ENCODE measurements at regions not wholly inside any gene's neighbourhood (a gene's known extent, or its start where the extent isn't known, plus 50 kb on each side); places are given as distances from the start of the nearest gene placed in this dataset.

GRCh38 chr13:56888455-56888854 lies 252.3 kb upstream of the PRR20A start:
- H3K79me2 ChIP-seq (ENCODE audit: control insufficient read depth, insufficient read depth, low read length, poor library complexity) = no peaks in the 10 kb centered on the region
- H2AK5ac ChIP-seq (ENCODE audit: low read length) = no peak overlapping the region
- H4K8ac ChIP-seq (ENCODE audit: low read depth, low read length) = no peak overlapping the region
- H4K12ac ChIP-seq (ENCODE audit: low read depth, low read length) = no peak overlapping the region
- no CpG with 5 or more reads among the region's 2 CpGs for WGBS (ENCODE audit: extremely low coverage, insufficient coverage, insufficient read length)
- H3K14ac ChIP-seq (ENCODE audit: low read length) = no peak overlapping the region
- no peak overlapping the region for H2BK12ac ChIP-seq (ENCODE audit: low read length)
- H3K4me3 ChIP-seq (ENCODE audit: low read depth, low read length) = no peak overlapping the region
- H3K9ac ChIP-seq (ENCODE audit: low read length) = no peak overlapping the region
- no peak overlapping the region for H3K4ac ChIP-seq (ENCODE audit: low read depth, low read length)
- no peak overlapping the region for H3K27ac ChIP-seq (ENCODE audit: low read depth, low read length)
- no peak for DNase-seq
- H3K9me3 ChIP-seq (ENCODE audit: insufficient read depth, low read depth, low read length) = no peaks in the 10 kb centered on the region
- H3K27me3 ChIP-seq (ENCODE audit: insufficient read depth, low read length) = no peaks in the 10 kb centered on the region
- no peak overlapping the region for H2BK5ac ChIP-seq (ENCODE audit: low read depth, low read length, poor library complexity)
- no peak overlapping the region for H3K4me2 ChIP-seq (ENCODE audit: low read length)
- no peaks in the 10 kb centered on the region for H3K79me1 ChIP-seq (ENCODE audit: low read length)
- no peaks in the 10 kb centered on the region for H3K4me1 ChIP-seq (ENCODE audit: control insufficient read depth in 1 of 2, insufficient read depth in 2 of 2, low read length in 2 of 2)
- no peak overlapping the region for H4K91ac ChIP-seq (ENCODE audit: low read depth, low read length)
- H3K18ac ChIP-seq (ENCODE audit: low read length) = no peak overlapping the region
- no peaks in the 10 kb centered on the region for H3K36me3 ChIP-seq (ENCODE audit: control insufficient read depth in 1 of 2, insufficient read depth in 2 of 2, low read length in 2 of 2)
- no peak overlapping the region for H2BK120ac ChIP-seq (ENCODE audit: insufficient read depth, low read length, poor library complexity)
- no peak overlapping the region for H3K23ac ChIP-seq (ENCODE audit: low read length)
- H2AFZ ChIP-seq (ENCODE audit: insufficient read depth, low read length, poor library complexity) = no peak overlapping the region

DNA sequence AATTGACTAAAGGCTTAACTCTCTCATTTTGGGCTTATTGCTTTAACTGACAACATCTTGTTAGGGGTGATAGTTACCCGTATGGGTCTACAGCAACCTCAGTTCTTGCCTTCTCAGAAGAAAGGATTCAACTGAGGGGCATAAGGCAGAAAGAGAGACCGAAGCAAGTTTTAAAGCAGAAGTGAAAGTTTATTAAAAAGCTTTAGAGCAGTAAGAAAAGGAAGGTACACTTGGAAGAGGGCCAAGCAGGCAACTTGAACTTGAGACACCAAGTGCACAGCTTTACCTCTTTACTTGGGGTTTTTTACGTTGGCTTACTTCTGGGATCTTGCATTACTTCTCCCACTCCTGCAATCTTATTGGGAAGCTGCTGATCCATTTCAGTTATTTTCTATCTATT lies 246.9 kb upstream of the PRR20A start:
- Histone ChIP-seq H2BK5ac (ENCODE audit: low read depth, low read length, poor library complexity) (no peak overlapping the region), H3K9ac (ENCODE audit: low read length) (no peak overlapping the region), H2BK12ac (ENCODE audit: low read length) (no peak overlapping the region), H3K4me3 (ENCODE audit: low read depth, low read length) (no peak overlapping the region), H4K12ac (ENCODE audit: low read depth, low read length) (no peak overlapping the region), H3K79me1 (ENCODE audit: low read length) (no peaks in the 10 kb centered on the region), H3K9me3 (ENCODE audit: insufficient read depth, low read depth, low read length) (no peaks in the 10 kb centered on the region), H3K4ac (ENCODE audit: low read depth, low read length) (no peak overlapping the region), H2AK5ac (ENCODE audit: low read length) (no peak overlapping the region), H3K18ac (ENCODE audit: low read length) (no peak overlapping the region), H4K91ac (ENCODE audit: low read depth, low read length) (no peak overlapping the region), H3K79me2 (ENCODE audit: control insufficient read depth, insufficient read depth, low read length, poor library complexity) (no peaks in the 10 kb centered on the region), H2BK120ac (ENCODE audit: insufficient read depth, low read length, poor library complexity) (no peak overlapping the region), H4K8ac (ENCODE audit: low read depth, low read length) (no peak overlapping the region), H3K27ac (ENCODE audit: low read depth, low read length) (no peak overlapping the region), H3K4me1 (ENCODE audit: control insufficient read depth in 1 of 2, insufficient read depth in 2 of 2, low read length in 2 of 2) (no peaks in the 10 kb centered on the region), H3K4me2 (ENCODE audit: low read length) (no peak overlapping the region), H2AFZ (ENCODE audit: insufficient read depth, low read length, poor library complexity) (no peak overlapping the region), H3K14ac (ENCODE audit: low read length) (no peak overlapping the region), H3K27me3 (ENCODE audit: insufficient read depth, low read length) (no peaks in the 10 kb centered on the region), H3K23ac (ENCODE audit: low read length) (no peak overlapping the region), H3K36me3 (ENCODE audit: control insufficient read depth in 1 of 2, insufficient read depth in 2 of 2, low read length in 2 of 2) (no peaks in the 10 kb centered on the region)
- DNase-seq = no peak
- no CpG with 5 or more reads among the region's 3 CpGs for WGBS (ENCODE audit: extremely low coverage, insufficient coverage, insufficient read length)

DNA sequence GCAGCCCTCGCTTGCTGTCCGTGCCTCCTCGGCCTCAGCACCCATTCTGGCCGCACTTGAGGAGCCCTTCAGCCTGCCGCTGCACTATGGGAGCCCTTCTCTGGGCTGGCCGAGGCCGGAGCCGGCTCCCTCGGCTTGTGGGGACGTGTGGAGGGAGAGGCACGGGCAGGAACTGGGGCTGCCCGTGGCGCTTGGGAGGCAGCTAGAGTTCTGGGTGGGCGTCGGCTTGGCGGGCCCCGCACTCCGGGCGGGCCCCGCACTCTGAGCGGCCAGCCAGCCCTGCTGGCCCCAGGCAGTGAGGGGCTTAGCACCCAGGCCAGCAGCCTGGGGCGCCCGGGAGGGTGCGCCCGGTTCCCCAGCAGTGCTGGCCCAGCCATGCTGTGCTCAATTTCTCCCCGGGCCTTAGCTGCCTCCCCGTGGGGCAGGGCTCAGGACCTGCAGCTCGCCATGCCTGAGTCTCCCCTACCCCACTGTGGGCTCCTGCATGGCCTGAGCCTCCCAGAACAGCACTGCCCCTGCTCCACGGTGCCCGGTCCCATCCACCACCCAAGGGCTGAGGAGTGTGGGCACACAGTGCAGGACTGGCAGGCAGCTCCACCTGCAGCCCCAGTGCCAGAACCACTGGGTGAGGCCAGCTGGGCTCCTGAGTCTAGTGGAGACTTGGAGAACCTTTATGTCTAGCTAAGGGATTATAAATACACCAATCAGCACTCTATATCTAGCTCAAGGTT lies 240.0 kb upstream of the PRR20A start:
- no peak overlapping the region for H2BK12ac ChIP-seq (ENCODE audit: low read length)
- H4K8ac ChIP-seq (ENCODE audit: low read depth, low read length) = no peak overlapping the region
- DNase-seq = no peak
- no CpG with 5 or more reads among the region's 30 CpGs for WGBS (ENCODE audit: extremely low coverage, insufficient coverage, insufficient read length)
- H3K18ac ChIP-seq (ENCODE audit: low read length) = no peak overlapping the region
- no peak overlapping the region for H3K23ac ChIP-seq (ENCODE audit: low read length)
- no peaks in the 10 kb centered on the region for H3K4me1 ChIP-seq (ENCODE audit: control insufficient read depth in 1 of 2, insufficient read depth in 2 of 2, low read length in 2 of 2)
- H3K4me3 ChIP-seq (ENCODE audit: low read depth, low read length) = no peak overlapping the region
- H3K27ac ChIP-seq (ENCODE audit: low read depth, low read length) = no peak overlapping the region
- H3K36me3 ChIP-seq (ENCODE audit: control insufficient read depth in 1 of 2, insufficient read depth in 2 of 2, low read length in 2 of 2) = no peaks in the 10 kb centered on the region
- H3K79me1 ChIP-seq (ENCODE audit: low read length) = no peaks in the 10 kb centered on the region
- no peaks in the 10 kb centered on the region for H3K79me2 ChIP-seq (ENCODE audit: control insufficient read depth, insufficient read depth, low read length, poor library complexity)
- H2BK5ac ChIP-seq (ENCODE audit: low read depth, low read length, poor library complexity) = no peak overlapping the region
- no peak overlapping the region for H2AK5ac ChIP-seq (ENCODE audit: low read length)
- no peak overlapping the region for H3K9ac ChIP-seq (ENCODE audit: low read length)
- H3K14ac ChIP-seq (ENCODE audit: low read length) = no peak overlapping the region
- H3K9me3 ChIP-seq (ENCODE audit: insufficient read depth, low read depth, low read length) = peaks cover 7% of the 10 kb centered on the region
- H2BK120ac ChIP-seq (ENCODE audit: insufficient read depth, low read length, poor library complexity) = no peak overlapping the region
- no peak overlapping the region for H2AFZ ChIP-seq (ENCODE audit: insufficient read depth, low read length, poor library complexity)
- H3K4me2 ChIP-seq (ENCODE audit: low read length) = no peak overlapping the region
- H4K91ac ChIP-seq (ENCODE audit: low read depth, low read length) = no peak overlapping the region
- no peak overlapping the region for H3K4ac ChIP-seq (ENCODE audit: low read depth, low read length)
- H4K12ac ChIP-seq (ENCODE audit: low read depth, low read length) = no peak overlapping the region
- H3K27me3 ChIP-seq (ENCODE audit: insufficient read depth, low read length) = no peaks in the 10 kb centered on the region

GRCh38 chr13:56902276-56902675 lies 238.4 kb upstream of the PRR20A start:
- H3K4me1 ChIP-seq (ENCODE audit: control insufficient read depth in 1 of 2, insufficient read depth in 2 of 2, low read length in 2 of 2) = no peaks in the 10 kb centered on the region
- H3K14ac ChIP-seq (ENCODE audit: low read length) = no peak overlapping the region
- H4K12ac ChIP-seq (ENCODE audit: low read depth, low read length) = no peak overlapping the region
- no peak overlapping the region for H3K4ac ChIP-seq (ENCODE audit: low read depth, low read length)
- no peak overlapping the region for H2BK120ac ChIP-seq (ENCODE audit: insufficient read depth, low read length, poor library complexity)
- H3K4me3 ChIP-seq (ENCODE audit: low read depth, low read length) = no peak overlapping the region
- no peak overlapping the region for H3K18ac ChIP-seq (ENCODE audit: low read length)
- no peak for DNase-seq
- no peak overlapping the region for H2BK12ac ChIP-seq (ENCODE audit: low read length)
- no peaks in the 10 kb centered on the region for H3K36me3 ChIP-seq (ENCODE audit: control insufficient read depth in 1 of 2, insufficient read depth in 2 of 2, low read length in 2 of 2)
- H3K27ac ChIP-seq (ENCODE audit: low read depth, low read length) = no peak overlapping the region
- WGBS (ENCODE audit: extremely low coverage, insufficient coverage, insufficient read length) = no CpG with 5 or more reads among the region's 9 CpGs
- H3K23ac ChIP-seq (ENCODE audit: low read length) = no peak overlapping the region
- H4K91ac ChIP-seq (ENCODE audit: low read depth, low read length) = no peak overlapping the region
- H2AK5ac ChIP-seq (ENCODE audit: low read length) = no peak overlapping the region
- H3K9me3 ChIP-seq (ENCODE audit: insufficient read depth, low read depth, low read length) = peaks cover 7% of the 10 kb centered on the region
- no peak overlapping the region for H2BK5ac ChIP-seq (ENCODE audit: low read depth, low read length, poor library complexity)
- H3K79me2 ChIP-seq (ENCODE audit: control insufficient read depth, insufficient read depth, low read length, poor library complexity) = no peaks in the 10 kb centered on the region
- no peaks in the 10 kb centered on the region for H3K27me3 ChIP-seq (ENCODE audit: insufficient read depth, low read length)
- H3K79me1 ChIP-seq (ENCODE audit: low read length) = no peaks in the 10 kb centered on the region
- H3K4me2 ChIP-seq (ENCODE audit: low read length) = no peak overlapping the region
- H2AFZ ChIP-seq (ENCODE audit: insufficient read depth, low read length, poor library complexity) = no peak overlapping the region
- no peak overlapping the region for H4K8ac ChIP-seq (ENCODE audit: low read depth, low read length)
- no peak overlapping the region for H3K9ac ChIP-seq (ENCODE audit: low read length)
